Heart left ventricle (tissue), 13 donors: ENCODE measurements at regions not wholly inside any gene's neighbourhood (a gene's known extent, or its start where the extent isn't known, plus 50 kb on each side); places are given as distances from the start of the nearest gene placed in this dataset.

Source experiments
- CTCF ChIP-seq, 12 donors: fragments of 200-600 bp; sonication (generic) in 4 of 12; IDR thresholded peaks; one replicate each; pipeline versions ENCODE4 v1.5.0 to v1.8.0; 2018 to 2022; ENCODE audit warnings: antibody characterized with exemption in 12 of 12, mild to moderate bottlenecking in 5 of 12
- POLR2A ChIP-seq, 2 donors: fragments of 450-650 bp; IDR thresholded peaks; one replicate each; pipeline ENCODE4 v1.6.1; 2017; ENCODE audit warnings: antibody characterized with exemption in 2 of 2, mild to moderate bottlenecking in 2 of 2, moderate library complexity in 2 of 2
- donor health status: ischemic (EF 13 %, LVEDD 7.1; RV severe dilation, severe dysfunction).
- donor health status: DM: no; HTN: yes; CAD: no.
- donor health status: DM: no; HTN: no; CAD: no.
- donor health status: ischemic (EF 25% LVEDD 6.9; RV normal size, moderate dysfunction).
- donor health status: ischemic (EF 25% LVEDD 5.7; RV mildly dilated, moderate dysfunction).
- donor health status: ischemic (EF 35%, LVEDD 5.7; RV mildly dilated, moderate dysfunction).
- donor health status: nonischemic (EF 11% LVEDD 7.7; RV severe dilation, severe dysfunction).
- donor health status: DM: yes; HTN: yes; CAD: no.
- donor health status: PGD.
- donor health status: ischemic (EF 29% LVEDD 5.4; RV normal size, mild dysfunction).
- donor health status: nonischemic (EF 23%, LVEDD 6.1; RV moderate dilation, normal function).

- TF ChIP-seq CTCF (IDR thresholded peaks at IDR 0.05) (no peak), POLR2A (IDR thresholded peaks at IDR 0.05) (no peak)
These were observed 2138.3 kb upstream of the DEFB115 start for GRCh38 chr20:29119141-29119540.
